ENCODE measurements at regions not wholly inside any gene's neighbourhood (a gene's known extent, or its start where the extent isn't known, plus 50 kb on each side); places are given as distances from the start of the nearest gene placed in this dataset.
A peak's percentile ranks its signal among the peaks of the same experiment; 100 is the strongest.

- H3K27ac ChIP-seq (ENCODE audit: low read length): no peak overlapping the region
- H3K27me3 ChIP-seq (ENCODE audit: control insufficient read depth, insufficient read depth, low read length): no peaks in the 10 kb centered on the region
- no peak for DNase-seq
- no peak overlapping the region for H3K4me3 ChIP-seq (ENCODE audit: low read length)
- H3K9me3 ChIP-seq (ENCODE audit: control insufficient read depth, low read depth, low read length): peaks cover 3% of the 10 kb centered on the region
- H3K4me1 ChIP-seq (ENCODE audit: control insufficient read depth, insufficient read depth, low read length): no peaks in the 10 kb centered on the region
- no peaks in the 10 kb centered on the region for H3K36me3 ChIP-seq (ENCODE audit: control insufficient read depth, insufficient read depth, low read length)
- WGBS (ENCODE audit: insufficient coverage, low lambda C conversion rate): no CpG with 5 or more reads among the region's 2 CpGs
Observed at GRCh38 chr14:62604524-62604923, 440.7 kb downstream of the KCNH5 start.

- no peaks in the 10 kb centered on the region for H3K9me3 ChIP-seq (ENCODE audit: control insufficient read depth, low read depth, low read length)
- no peaks in the 10 kb centered on the region for H3K27me3 ChIP-seq (ENCODE audit: control insufficient read depth, insufficient read depth, low read length)
- no CpG with 5 or more reads among the region's 3 CpGs for WGBS (ENCODE audit: insufficient coverage, low lambda C conversion rate)
- H3K4me3 ChIP-seq (ENCODE audit: low read length): no peak overlapping the region
- H3K4me1 ChIP-seq (ENCODE audit: control insufficient read depth, insufficient read depth, low read length): no peaks in the 10 kb centered on the region
- no peaks in the 10 kb centered on the region for H3K36me3 ChIP-seq (ENCODE audit: control insufficient read depth, insufficient read depth, low read length)
- H3K27ac ChIP-seq (ENCODE audit: low read length): no peak overlapping the region
- DNase-seq: no peak
Observed at GRCh38 chr14:62614122-62614521, 431.1 kb downstream of the KCNH5 start.

- WGBS (ENCODE audit: insufficient coverage, low lambda C conversion rate): 63% methylated on average over 3 of the region's 4 CpGs
- Histone ChIP-seq H3K27ac (ENCODE audit: low read length) (no peak overlapping the region), H3K4me3 (ENCODE audit: low read length) (no peak overlapping the region), H3K4me1 (ENCODE audit: control insufficient read depth, insufficient read depth, low read length) (no peaks in the 10 kb centered on the region), H3K27me3 (ENCODE audit: control insufficient read depth, insufficient read depth, low read length) (no peaks in the 10 kb centered on the region), H3K36me3 (ENCODE audit: control insufficient read depth, insufficient read depth, low read length) (no peaks in the 10 kb centered on the region), H3K9me3 (ENCODE audit: control insufficient read depth, low read depth, low read length) (no peaks in the 10 kb centered on the region)
- DNase-seq: no peak
Observed at GRCh38 chr14:62616668-62617067, 428.6 kb downstream of the KCNH5 start.

- no peak for DNase-seq
- Histone ChIP-seq H3K4me1 (ENCODE audit: control insufficient read depth, insufficient read depth, low read length) (no peaks in the 10 kb centered on the region), H3K4me3 (ENCODE audit: low read length) (no peak overlapping the region), H3K9me3 (ENCODE audit: control insufficient read depth, low read depth, low read length) (no peaks in the 10 kb centered on the region), H3K27ac (ENCODE audit: low read length) (no peak overlapping the region), H3K27me3 (ENCODE audit: control insufficient read depth, insufficient read depth, low read length) (no peaks in the 10 kb centered on the region), H3K36me3 (ENCODE audit: control insufficient read depth, insufficient read depth, low read length) (no peaks in the 10 kb centered on the region)
- no CpG with 5 or more reads among the region's 5 CpGs for WGBS (ENCODE audit: insufficient coverage, low lambda C conversion rate)
Observed at GRCh38 chr14:62626416-62626815, 418.8 kb downstream of the KCNH5 start.

GRCh38 chr14:62629176-62629725 is 416.0 kb downstream of the KCNH5 start:
- WGBS (ENCODE audit: insufficient coverage, low lambda C conversion rate): 28% methylated on average over 2 of the region's 9 CpGs
- no peaks in the 10 kb centered on the region for H3K4me1 ChIP-seq (ENCODE audit: control insufficient read depth, insufficient read depth, low read length)
- DNase-seq: peak; percentile 23 to 73
- no peaks in the 10 kb centered on the region for H3K27me3 ChIP-seq (ENCODE audit: control insufficient read depth, insufficient read depth, low read length)
- no peak overlapping the region for H3K4me3 ChIP-seq (ENCODE audit: low read length)
- H3K36me3 ChIP-seq (ENCODE audit: control insufficient read depth, insufficient read depth, low read length): no peaks in the 10 kb centered on the region
- H3K9me3 ChIP-seq (ENCODE audit: control insufficient read depth, low read depth, low read length): no peaks in the 10 kb centered on the region
- H3K27ac ChIP-seq (ENCODE audit: low read length): no peak overlapping the region

GRCh38 chr14:62631176-62631575 is 414.1 kb downstream of the KCNH5 start:
- H3K36me3 ChIP-seq (ENCODE audit: control insufficient read depth, insufficient read depth, low read length): no peaks in the 10 kb centered on the region
- no CpG with 5 or more reads among the region's 3 CpGs for WGBS (ENCODE audit: insufficient coverage, low lambda C conversion rate)
- no peak overlapping the region for H3K27ac ChIP-seq (ENCODE audit: low read length)
- no peaks in the 10 kb centered on the region for H3K27me3 ChIP-seq (ENCODE audit: control insufficient read depth, insufficient read depth, low read length)
- no peak for DNase-seq
- H3K9me3 ChIP-seq (ENCODE audit: control insufficient read depth, low read depth, low read length): no peaks in the 10 kb centered on the region
- H3K4me1 ChIP-seq (ENCODE audit: control insufficient read depth, insufficient read depth, low read length): no peaks in the 10 kb centered on the region
- H3K4me3 ChIP-seq (ENCODE audit: low read length): no peak overlapping the region

GRCh38 chr14:62632771-62633170 is 412.5 kb downstream of the KCNH5 start:
- Histone ChIP-seq H3K4me1 (ENCODE audit: control insufficient read depth, insufficient read depth, low read length) (no peaks in the 10 kb centered on the region), H3K27ac (ENCODE audit: low read length) (no peak overlapping the region), H3K27me3 (ENCODE audit: control insufficient read depth, insufficient read depth, low read length) (no peaks in the 10 kb centered on the region), H3K9me3 (ENCODE audit: control insufficient read depth, low read depth, low read length) (no peaks in the 10 kb centered on the region), H3K4me3 (ENCODE audit: low read length) (no peak overlapping the region), H3K36me3 (ENCODE audit: control insufficient read depth, insufficient read depth, low read length) (no peaks in the 10 kb centered on the region)
- DNase-seq: no peak
- WGBS (ENCODE audit: insufficient coverage, low lambda C conversion rate): 86% methylated on average over 1 of the region's 4 CpGs

GRCh38 chr14:62645649-62646048 is 399.6 kb downstream of the KCNH5 start:
- DNase-seq: no peak
- H3K27ac ChIP-seq (ENCODE audit: low read length): no peak overlapping the region
- WGBS (ENCODE audit: insufficient coverage, low lambda C conversion rate): no CpG with 5 or more reads among the region's 3 CpGs
- H3K4me3 ChIP-seq (ENCODE audit: low read length): no peak overlapping the region
- no peaks in the 10 kb centered on the region for H3K9me3 ChIP-seq (ENCODE audit: control insufficient read depth, low read depth, low read length)
- H3K36me3 ChIP-seq (ENCODE audit: control insufficient read depth, insufficient read depth, low read length): no peaks in the 10 kb centered on the region
- no peaks in the 10 kb centered on the region for H3K4me1 ChIP-seq (ENCODE audit: control insufficient read depth, insufficient read depth, low read length)
- H3K27me3 ChIP-seq (ENCODE audit: control insufficient read depth, insufficient read depth, low read length): no peaks in the 10 kb centered on the region

Data from large intestine (tissue), 3 donors.